Glomerular endothelial cell (primary cell): ENCODE measurements at regions not wholly inside any gene's neighbourhood (a gene's known extent, or its start where the extent isn't known, plus 50 kb on each side); places are given as distances from the start of the nearest gene placed in this dataset.
"Not testable (repeated sequence)": the region's sequence is repeated elsewhere in the genome, so short reads cannot be mapped to it uniquely, and the experiment has no call there.

Experiments
- DNase-seq: peaks from one replicate; pipeline ENCODE4 v3.0.0-alpha.2; 2011; ENCODE audit warnings: low read depth, low spot score; ENCODE audit errors: extremely low read depth

DNA sequence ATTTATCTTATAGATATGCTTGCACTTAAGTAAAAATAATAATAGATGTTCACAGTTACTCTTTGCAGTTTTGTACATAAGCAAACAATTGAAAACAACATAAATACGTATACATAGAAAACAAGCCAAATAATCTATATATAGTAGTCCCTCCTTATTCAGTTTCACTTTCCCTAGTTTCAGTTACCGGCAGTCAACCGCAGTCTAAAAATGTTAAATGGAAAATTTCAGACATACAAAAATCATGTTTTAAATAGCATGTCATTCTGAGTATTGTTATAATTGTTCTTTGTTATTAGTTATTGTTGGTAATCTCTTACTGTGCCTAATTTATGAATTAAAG is 262.0 kb downstream of the CGGBP1 start:
- no peak for DNase-seq

DNA sequence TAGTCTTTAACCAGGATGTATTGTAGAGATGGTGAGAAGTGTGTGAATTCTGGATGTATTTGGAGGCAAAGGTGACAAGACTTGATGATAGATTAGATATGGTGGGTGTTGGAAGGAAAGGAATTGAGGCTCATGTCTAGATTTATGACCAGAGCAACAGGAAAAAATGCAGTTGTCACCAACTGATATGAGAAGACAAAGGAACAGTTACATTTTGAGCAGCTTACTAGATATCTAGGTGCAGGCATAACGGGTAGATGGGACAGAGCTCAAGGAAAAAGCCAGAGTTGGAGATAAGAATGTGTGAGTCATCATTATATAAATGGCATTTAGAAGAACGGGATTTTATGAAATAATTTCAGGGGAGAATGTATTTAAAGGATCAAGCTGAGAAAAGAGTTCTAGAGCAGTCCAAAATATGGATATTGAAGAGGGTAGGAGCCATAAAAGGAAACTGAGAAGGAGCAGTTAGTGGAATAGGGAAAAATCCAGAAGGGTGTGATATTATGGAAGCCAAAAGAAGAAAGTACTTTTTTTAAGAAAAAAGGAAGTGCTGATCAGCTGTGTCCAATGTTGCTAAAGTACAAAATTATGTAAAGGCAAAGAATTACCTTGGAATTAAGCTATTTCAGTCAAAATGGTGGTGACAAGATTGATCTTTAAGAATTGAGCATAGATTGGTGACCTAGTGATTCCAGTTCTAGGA is 262.5 kb downstream of the CGGBP1 start:
- no peak for DNase-seq

DNA sequence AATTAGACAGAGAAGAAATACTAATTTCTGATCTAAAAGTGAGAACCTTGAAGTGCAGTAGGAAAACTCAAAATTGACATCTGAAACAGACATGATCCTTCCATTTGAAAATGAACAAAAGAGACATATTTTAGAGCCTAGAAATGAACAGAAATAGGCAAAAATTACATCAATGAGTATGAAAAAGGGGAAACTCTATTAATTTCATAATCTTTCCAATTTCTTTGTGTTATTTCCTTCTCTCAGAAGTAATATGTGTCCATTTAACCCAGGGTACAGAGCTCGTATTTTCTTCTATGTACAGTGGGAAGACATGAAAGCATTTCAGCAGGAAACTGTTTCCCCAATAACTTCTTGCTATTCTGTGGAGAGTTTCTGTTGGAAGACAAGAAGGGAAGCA is 263.1 kb downstream of the CGGBP1 start:
- no peak for DNase-seq

DNA sequence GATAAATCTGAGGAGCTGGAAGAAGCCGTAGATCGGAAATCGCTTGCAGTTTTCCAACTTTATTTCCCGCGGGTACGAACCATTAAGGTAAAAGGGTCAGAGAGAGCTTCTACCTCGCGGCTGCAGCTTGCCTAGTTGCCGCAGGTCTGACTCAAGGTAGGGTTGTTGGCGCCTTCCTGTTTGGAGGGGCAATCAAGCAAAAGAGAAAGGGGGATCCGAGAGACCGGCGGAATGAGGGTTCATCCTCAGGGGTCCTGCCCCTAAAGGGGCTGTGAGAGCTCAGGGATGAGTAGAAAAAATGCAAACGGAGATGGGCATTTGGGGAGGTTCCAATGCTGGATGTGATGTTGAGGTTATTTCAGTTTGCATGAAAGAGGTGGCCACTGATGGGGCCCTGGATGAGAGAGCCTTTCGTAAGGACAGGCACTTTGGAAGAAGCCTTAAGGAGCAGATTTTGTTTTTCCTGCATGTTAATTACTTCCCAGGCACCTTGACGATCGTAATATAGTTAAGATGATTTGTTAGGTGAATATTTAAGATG is 265.4 kb downstream of the CGGBP1 start:
- DNase-seq, result no peak

DNA sequence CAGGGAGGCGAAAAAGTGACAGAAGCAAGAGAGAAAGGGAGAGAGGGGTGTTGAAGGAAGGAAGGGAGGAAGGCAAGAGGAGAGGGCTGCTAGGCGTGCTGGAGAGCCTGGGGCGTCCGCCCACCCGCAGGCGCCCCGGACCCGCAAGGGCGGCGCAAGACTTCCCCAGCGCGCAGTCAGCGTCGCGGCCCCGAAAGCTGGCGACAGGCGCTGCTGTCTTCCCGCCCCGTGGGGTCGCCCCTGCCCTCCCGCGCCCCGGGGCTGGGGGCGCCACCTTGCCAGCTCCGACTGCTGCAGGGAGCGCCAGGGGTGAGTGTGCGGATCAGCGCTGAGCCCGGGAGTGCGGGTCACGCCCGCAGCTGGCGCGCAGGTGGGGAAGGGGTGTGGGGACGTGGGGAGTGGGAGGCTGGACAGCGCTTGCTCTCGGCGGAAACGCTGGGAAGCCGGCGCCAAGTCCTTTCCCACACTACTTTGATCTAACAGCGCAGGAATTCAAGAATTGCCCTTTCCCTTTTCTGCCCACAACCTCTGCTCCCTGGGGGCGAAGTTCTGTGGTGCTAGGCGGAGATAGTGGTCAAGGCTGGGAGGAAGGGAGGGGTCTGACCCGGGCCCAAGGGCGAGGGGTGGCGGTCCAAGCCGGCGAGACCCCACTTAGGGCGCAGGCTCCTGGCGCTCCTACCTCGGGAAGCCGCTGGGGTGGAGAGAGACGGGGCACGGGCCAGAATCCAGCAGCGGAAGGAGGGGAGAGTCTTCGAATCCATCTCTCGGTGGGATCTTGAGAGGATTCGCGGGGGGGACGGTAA is 266.1 kb downstream of the CGGBP1 start, which contains the start of gene HTR1F:
TSS of gene HTR1F (plus strand) at position 173 of the 803 bp plus-strand sequence.
- DNase-seq, result no peak

DNA sequence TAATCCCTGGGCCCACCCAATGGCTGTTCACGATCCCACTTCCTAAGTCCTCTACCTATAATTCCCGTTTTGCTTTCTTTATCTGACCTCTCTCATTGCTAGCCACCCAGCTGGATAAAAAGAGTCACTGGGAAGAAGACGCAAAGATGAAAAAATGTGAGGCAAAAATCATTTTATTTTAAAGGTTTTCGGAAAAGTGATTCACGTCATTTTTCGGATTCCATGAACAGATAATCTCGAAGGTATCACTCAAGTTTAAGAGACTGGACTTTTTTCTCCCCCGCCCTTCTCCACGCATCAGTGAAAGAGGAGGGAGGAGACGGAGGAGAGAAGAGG is 266.6 kb downstream of the CGGBP1 start:
- no peak for DNase-seq

DNA sequence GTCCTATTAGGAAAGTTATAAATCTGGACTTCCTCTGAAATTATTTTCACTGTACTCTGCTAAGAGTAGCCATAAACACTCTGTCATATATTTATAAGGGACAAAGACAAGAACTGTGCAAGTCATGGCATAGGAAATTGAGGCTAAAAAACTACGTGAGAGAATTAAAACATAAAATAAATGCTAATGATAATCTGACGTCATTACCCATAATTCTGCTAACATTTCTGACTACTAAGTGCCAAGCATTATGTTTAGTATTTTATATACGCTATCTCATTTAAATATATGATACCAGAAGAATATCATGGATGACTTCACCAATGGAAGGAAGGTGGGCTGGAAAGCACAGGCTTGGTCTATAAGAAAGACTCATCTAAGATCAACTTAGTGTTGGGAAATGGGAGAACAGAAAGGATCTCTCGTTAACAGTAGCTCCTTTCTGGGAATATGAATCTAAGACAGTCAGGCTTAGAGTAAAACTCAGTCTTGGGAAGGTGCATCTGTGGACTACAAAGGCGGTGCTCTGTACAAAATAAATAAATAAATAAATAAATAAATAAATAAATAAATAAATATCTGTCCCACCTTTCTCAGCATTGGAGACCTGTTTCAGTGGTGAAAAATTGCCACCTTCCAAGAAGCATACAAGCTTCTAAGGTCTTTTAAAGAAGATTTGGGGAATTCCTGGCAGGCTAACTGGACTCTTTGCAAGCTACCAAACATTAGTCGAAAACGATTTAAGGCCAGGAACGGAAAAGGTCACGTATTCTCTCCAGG is 267.4 kb downstream of the CGGBP1 start:
- no peak for DNase-seq

DNA sequence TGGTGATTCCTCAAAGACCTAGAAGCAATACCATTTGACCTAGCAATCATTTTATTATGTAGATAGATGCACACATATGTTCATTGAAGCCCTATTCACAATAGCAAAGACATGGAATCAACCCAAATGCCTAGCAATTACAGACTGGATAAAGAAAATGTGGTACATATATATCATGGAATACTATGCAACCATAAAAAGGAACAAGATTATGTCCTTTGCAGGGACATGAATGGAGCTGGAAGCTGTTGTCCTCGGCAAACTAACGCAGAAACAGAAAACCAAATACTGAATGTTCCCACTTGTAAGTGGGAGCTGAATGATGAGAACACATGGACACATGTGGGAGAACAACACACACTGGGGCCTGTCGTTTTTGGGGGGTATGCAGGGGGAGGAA is 269.8 kb downstream of the CGGBP1 start:
- not testable (repeated sequence) for DNase-seq

DNA sequence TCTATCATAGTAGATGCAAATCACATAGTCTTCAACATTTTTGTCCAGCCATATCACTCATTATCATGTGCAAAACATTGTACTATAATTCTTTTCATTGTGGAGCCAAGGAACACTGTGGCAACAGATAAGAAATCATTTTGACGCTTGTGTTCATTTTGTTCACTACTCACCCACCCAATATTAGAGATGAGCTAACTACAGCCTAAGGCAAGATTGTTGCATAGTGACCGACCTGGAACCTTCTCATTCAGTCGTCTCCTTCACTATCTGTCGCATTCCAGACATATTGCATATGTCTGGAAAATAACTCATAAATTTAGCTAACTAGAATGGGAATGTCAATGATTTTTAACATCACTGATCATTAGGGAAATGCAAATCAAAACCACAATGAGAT is 270.3 kb downstream of the CGGBP1 start:
- DNase-seq, result no peak

DNA sequence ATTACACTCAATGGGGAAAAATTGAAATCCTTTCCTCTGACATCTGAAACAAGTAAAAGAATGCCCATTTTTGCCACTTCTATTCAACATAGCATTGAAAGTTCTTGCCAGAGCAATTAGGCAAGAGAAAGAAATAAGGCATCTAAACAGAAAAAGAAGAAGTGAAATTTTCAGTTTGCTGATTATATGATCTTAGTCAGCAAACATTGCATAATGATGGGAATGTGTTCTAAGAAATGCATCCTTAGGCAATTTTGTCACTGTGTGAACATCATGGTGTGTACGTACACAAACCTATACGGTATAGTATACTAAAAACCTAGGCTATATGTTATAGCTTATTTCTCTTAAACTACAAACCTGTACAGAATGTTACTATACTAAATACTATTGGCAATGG is 278.0 kb downstream of the CGGBP1 start:
- no peak for DNase-seq

DNA sequence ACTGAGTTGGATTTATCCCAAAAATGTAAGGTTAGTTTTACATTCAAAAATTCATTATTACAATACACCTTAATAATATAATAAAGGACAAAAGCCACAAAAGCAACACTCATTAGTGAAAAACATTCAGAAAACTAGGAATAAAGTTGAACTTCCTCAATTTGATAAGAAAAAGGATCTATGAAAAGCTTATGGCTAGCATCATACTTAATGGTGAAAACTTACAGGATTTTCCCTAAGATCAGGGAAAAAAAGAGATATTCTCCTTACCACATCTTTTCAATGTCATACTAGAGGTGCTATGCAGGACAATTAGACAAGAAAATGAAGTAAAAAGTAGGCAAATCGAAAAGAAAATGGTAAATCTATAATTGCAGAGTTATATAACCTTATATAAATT is 279.9 kb downstream of the CGGBP1 start:
- no peak for DNase-seq

DNA sequence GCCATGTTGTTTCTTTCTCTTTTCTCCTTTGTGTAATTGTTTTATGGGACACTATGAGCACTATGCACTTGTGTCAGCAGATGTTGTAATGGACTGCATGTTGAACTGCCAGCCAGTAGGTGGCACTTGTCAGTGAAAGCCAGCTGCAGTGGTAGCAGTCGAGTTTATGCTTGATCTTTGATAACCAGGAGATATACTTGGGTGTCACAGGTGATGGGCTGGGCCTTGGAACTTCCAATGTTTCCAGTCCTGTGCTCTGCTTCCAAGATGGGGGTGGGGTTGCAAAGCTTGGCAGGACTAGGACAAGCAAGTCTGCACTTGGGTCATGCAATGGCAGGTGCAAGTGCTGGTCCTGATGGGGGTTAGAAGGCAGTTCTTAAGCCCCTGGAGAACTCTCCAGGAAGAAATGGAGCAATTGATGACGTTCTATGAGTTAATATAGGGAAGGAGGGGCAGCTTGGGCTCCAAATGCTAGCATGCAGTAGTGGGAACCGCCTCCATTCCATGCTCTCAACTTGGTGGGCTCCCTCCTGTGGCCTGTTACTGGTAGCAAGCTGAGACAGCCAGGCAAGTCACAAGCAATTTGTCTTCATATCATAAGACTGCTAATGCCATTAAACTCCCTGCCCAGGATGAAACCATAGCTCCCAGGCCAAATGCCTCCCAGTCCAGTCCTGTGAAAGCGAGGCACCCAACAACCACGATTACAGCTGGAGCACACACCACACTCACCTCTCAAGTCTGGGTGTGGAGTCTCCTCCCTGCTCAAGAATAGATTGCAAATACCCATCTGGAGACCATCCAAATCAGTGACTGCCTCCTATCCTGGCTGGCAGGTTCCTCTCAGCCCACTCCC is 287.2 kb downstream of the CGGBP1 start:
- no peak for DNase-seq

DNA sequence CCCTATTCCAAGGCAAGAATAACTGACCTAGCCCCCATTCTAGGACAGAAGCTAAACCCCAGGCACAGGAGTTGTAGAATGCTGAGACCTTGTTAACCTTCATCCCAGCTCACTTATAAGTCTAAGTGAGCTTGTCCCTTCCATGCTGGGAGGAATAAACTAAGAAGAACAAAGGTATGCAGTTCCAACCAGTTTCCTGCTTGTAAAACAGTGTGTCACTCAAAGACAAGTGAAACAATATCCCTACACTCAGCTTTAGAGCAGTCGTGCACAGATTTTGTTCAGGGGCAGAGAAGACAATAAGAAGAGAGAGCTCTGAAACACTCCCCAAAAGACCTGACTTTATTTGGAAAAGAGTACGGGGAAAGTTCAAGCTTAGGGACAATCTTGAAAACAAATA is 292.1 kb downstream of the CGGBP1 start:
- no peak for DNase-seq

DNA sequence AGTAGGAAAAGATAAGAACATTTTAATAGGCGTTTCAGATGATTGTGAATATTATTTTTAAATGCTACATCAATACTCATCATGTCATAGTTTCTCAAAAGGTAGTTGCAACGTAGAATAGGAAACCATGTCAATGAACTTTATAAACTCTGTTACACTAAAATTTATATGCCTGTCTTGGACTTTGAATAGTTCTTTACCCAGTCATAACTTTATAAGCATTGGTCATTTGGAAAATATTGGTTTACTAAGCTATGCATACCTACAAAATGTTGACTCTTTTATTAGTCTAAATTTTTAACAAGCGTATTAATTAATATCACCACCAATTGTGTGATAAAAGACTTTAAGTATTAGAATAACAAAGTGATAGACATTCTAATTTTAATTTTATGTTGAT is 293.5 kb downstream of the CGGBP1 start:
- no peak for DNase-seq

DNA sequence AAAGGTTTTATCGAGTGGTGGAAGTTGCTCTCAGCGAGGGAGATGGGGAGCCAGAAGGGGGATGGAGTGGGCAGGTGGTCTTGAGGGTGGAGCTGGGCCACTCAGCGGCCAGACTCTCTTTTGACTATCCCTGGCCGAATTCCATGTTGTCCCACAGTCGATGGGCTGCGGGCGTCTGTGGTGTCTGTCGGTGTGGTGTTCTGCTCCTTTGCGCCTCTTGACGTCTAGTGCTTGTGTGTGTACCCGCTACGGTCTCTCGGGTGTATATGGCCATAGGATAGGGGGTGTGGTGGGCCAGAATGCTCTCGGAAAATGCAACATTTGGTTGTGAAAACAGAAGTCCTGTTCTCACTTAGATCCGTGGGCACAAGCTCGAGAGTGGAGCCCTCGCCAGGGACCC is 297.0 kb downstream of the CGGBP1 start:
- no peak for DNase-seq

DNA sequence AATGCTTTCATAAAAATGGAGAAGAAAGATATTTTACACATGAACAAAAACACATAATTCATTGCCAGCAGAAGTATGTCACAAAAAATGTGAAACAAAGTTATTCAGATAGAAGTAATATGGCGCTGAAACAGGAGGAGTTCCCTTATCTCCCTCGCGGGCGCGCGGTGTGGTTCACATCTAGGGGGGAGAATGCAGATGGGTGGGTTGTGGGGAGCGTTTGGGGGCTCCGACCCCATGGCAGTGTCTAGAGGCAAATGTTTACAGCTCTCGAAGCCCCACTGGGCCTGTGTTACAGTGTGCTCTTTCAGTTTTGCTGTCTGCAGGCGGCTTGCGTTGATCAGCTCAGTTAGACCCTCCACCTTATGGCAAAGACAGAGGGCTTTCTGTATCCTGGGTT is 297.5 kb downstream of the CGGBP1 start:
- DNase-seq, result no peak

DNA sequence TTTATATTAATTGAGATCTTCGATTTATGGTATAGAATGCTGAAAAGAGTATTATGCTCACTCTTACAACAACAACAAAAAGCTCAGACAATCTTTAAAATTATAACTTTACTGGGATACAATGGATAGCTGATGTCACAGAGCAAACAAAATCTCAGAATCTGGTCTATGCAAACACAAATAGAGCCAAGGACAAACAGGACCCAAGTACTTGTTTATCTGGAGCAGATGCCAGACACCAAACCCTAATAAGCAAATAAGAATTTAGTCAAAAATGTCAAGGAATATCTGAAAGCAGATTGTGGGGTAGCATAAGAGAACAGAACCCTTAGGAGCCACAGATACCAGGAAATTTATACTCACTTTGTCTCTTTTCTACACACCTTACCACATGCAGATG is 302.2 kb downstream of the CGGBP1 start:
- no peak for DNase-seq

DNA sequence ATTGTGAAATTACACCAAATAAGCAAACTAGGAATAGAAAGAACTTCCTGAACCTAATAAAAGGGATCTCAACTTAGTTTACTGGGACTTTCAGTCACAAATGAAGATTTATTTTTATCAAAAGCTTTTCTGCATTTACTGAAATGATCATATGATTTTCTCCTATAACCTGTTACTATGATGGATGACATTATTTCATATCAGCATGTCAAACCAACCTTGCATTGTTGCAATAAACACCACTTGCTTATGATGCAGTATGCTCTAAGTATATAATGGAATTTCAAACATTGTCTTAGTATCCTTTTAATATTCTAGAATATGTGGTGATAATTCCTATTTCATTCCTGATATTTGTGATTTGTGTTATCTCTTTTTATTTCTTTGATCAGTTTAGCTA is 303.0 kb downstream of the CGGBP1 start:
- DNase-seq, result no peak

DNA sequence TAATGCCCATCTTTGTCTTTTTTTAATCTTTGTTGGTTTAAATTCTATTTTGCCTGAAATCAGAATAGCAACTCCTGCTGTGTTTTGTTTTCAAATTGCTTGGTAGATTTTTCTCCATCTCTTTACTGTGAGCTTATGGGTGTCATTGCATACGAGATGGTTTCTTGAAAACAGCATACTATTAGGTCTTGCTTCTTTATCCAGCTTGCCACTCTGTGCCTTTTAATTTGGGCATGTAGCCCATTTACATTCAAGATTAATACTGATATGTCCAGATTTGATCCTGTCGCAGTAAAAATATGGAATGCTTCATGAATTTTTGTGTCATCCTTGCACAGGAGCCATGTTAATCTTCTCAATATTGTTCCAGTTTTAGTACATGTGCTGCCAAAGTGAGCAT is 316.6 kb downstream of the CGGBP1 start:
- DNase-seq, result no peak

DNA sequence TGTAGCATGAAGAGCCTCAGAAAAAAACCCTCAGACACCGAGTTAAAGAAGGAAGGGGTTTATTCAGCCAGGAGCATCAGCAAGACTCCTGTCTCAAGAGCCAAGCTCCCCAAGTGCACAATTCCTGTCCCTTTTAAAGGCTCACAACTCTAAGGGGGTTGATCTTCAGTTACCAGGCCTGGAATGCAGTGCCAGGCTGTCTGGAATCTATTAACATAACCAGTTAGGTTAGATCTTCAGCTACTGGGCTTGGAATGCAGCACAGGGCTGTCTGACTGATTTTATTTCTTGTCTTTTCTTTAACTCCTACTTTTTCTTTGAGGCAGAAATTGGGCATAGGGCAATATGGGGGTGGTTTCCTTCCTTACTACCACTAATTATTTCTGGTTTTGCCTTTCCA is 317.9 kb downstream of the CGGBP1 start:
- not testable (repeated sequence) for DNase-seq

DNA sequence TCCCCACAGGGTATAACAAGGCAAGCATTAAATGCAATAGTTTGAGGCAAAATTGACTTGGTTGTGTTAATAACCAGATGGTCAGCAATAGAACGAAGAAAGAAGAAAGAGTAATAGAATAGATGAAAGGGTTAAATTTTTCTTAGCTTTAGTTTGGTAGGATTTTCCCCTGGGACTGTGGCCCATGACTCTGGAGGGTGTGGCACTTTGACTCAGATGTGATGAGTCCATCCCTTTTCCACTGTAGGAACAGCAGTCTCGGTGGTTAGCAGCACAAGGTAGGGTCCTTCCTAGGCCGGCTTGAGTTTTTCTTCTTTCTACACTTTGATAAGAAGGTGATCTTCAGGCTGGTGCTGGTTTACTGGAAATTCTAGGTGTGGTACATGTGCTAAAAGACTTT is 321.0 kb downstream of the CGGBP1 start:
- DNase-seq, result not testable (repeated sequence)
